PFSK-1 (cell line): ENCODE measurements at regions not wholly inside any gene's neighbourhood (a gene's known extent, or its start where the extent isn't known, plus 50 kb on each side); places are given as distances from the start of the nearest gene placed in this dataset.

Source experiments
- TAF1 ChIP-seq: IDR thresholded peaks from 2 replicates; pipeline ENCODE4 v1.6.1; 2012; ENCODE audit warnings: low read length, control low read depth, borderline replicate concordance; ENCODE audit not compliant: insufficient read depth
- TF ChIP-seq, protein P1 (sequence below), 2 experiments: IDR thresholded peaks; 2 replicates each; pipeline versions ENCODE4 v1.6.1 to v1.8.0; 2011 to 2012; ENCODE audit warnings: low read depth in 2 of 2, low read length in 2 of 2, control low read depth in 1 of 2, inconsistent platforms in 1 of 2, mild to moderate bottlenecking in 1 of 2, moderate library complexity in 1 of 2; ENCODE audit not compliant: insufficient read depth in 1 of 2

GRCh38 chr3:159482241-159482993 is 506.2 kb upstream of the IL12A start:
- TF ChIP-seq, protein P1, sequence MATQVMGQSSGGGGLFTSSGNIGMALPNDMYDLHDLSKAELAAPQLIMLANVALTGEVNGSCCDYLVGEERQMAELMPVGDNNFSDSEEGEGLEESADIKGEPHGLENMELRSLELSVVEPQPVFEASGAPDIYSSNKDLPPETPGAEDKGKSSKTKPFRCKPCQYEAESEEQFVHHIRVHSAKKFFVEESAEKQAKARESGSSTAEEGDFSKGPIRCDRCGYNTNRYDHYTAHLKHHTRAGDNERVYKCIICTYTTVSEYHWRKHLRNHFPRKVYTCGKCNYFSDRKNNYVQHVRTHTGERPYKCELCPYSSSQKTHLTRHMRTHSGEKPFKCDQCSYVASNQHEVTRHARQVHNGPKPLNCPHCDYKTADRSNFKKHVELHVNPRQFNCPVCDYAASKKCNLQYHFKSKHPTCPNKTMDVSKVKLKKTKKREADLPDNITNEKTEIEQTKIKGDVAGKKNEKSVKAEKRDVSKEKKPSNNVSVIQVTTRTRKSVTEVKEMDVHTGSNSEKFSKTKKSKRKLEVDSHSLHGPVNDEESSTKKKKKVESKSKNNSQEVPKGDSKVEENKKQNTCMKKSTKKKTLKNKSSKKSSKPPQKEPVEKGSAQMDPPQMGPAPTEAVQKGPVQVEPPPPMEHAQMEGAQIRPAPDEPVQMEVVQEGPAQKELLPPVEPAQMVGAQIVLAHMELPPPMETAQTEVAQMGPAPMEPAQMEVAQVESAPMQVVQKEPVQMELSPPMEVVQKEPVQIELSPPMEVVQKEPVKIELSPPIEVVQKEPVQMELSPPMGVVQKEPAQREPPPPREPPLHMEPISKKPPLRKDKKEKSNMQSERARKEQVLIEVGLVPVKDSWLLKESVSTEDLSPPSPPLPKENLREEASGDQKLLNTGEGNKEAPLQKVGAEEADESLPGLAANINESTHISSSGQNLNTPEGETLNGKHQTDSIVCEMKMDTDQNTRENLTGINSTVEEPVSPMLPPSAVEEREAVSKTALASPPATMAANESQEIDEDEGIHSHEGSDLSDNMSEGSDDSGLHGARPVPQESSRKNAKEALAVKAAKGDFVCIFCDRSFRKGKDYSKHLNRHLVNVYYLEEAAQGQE (IDR thresholded peaks at IDR 0.05; ENCODE audit: insufficient read depth in 1 of 2, low read depth in 2 of 2, low read length in 2 of 2) = no peak
- no peak for TF ChIP-seq TAF1
